B cell (primary cell): ENCODE measurements at regions not wholly inside any gene's neighbourhood (a gene's known extent, or its start where the extent isn't known, plus 50 kb on each side); places are given as distances from the start of the nearest gene placed in this dataset.

Experiments used
- ATAC-seq: fragments of 200-7000 bp; cut with Tn5 transposase; one replicate; pipeline ENCODE4 v1.10.0; 2021; ENCODE audit warnings: low read depth, mild to moderate bottlenecking, moderate number of reproducible peaks, moderate library complexity
- CTCF ChIA-PET: fragments of 350-600 bp; sonication (Branson Sonifier 250); formaldehyde crosslinking; loops from one replicate; lab custom pipeline; 2021; ENCODE audit warnings: antibody characterized with exemption, inconsistent platforms; lab: Charles Lee
- POLR2A ChIA-PET: fragments of 350-600 bp; sonication (Branson Sonifier 250); formaldehyde crosslinking; loops from one replicate; lab custom pipeline; 2021; ENCODE audit warnings: antibody characterized with exemption; lab: Charles Lee
- DNase-seq: peaks from one replicate; pipeline ENCODE4 v3.0.0; 2013
- H2AFZ ChIP-seq: 2 replicates; pipeline ENCODE4 v1.6.1; 2012; ENCODE audit warnings: mild to moderate bottlenecking, low read depth, low read length; ENCODE audit not compliant: insufficient read depth, poor library complexity, severe bottlenecking
- H3K27ac ChIP-seq, 2 donors: 1 replicate in 1 of 2; 2 replicates in 1 of 2; pipeline ENCODE4 v1.5.1; 2012 to 2013; ENCODE audit warnings: low read length in 2 of 2, mild to moderate bottlenecking in 2 of 2, moderate library complexity in 1 of 2
- H3K27me3 ChIP-seq, 4 experiments: fragments of 200-600 bp in 1 of 4; sonication (generic) in 1 of 4; replicated peaks in 1 of 4; 1 replicate in 2 of 4; 2 replicates in 2 of 4; pipeline versions ENCODE4 v1.6.1 to v1.7.0; 2013 to 2016; ENCODE audit warnings: low read length in 3 of 4, mild to moderate bottlenecking in 2 of 4, mixed read lengths in 1 of 4, moderate library complexity in 1 of 4; ENCODE audit not compliant: insufficient read depth in 4 of 4, control insufficient read depth in 3 of 4; ENCODE audit errors: control extremely low read depth in 1 of 4
- H3K36me3 ChIP-seq, 2 experiments: replicated peaks in 1 of 2; 1 replicate in 1 of 2; 2 replicates in 1 of 2; pipeline versions ENCODE4 v1.6.1 to v1.7.1; 2013; ENCODE audit warnings: low read length in 1 of 2; ENCODE audit not compliant: insufficient read depth in 2 of 2, control insufficient read depth in 1 of 2; ENCODE audit errors: control extremely low read depth in 1 of 2, extremely low read depth in 1 of 2
- H3K4me1 ChIP-seq, 2 donors: fragments of 200-600 bp in 1 of 2; sonication (generic) in 1 of 2; 1 replicate in 1 of 2; 2 replicates in 1 of 2; pipeline versions ENCODE4 v1.5.1 to v1.6.1; 2013 to 2017; ENCODE audit warnings: low read length in 2 of 2; ENCODE audit not compliant: control insufficient read depth in 2 of 2, insufficient read depth in 2 of 2
- H3K4me2 ChIP-seq: replicated peaks from 2 replicates; pipeline ENCODE3; 2012; ENCODE audit warnings: mild to moderate bottlenecking, low read depth, low read length; ENCODE audit not compliant: poor library complexity, severe bottlenecking
- H3K4me3 ChIP-seq, 5 experiments: fragments of 200-600 bp in 1 of 5; sonication (generic) in 1 of 5; 1 replicate in 3 of 5; 2 replicates in 2 of 5; pipeline versions ENCODE4 v1.5.1 to v1.7.0; 2011 to 2016; ENCODE audit warnings: low read length in 4 of 5, mild to moderate bottlenecking in 4 of 5, low read depth in 2 of 5, control low read depth in 1 of 5, moderate library complexity in 1 of 5; ENCODE audit not compliant: insufficient read depth in 1 of 5; ENCODE audit errors: control extremely low read depth in 1 of 5, extremely low read depth in 1 of 5
- H3K79me2 ChIP-seq: fragments of 200-600 bp; sonication (generic); one replicate; pipeline ENCODE4 v1.6.0; 2016; ENCODE audit warnings: low read length; ENCODE audit not compliant: control insufficient read depth, insufficient read depth
- H3K9ac ChIP-seq: fragments of 200-600 bp; sonication (generic); 2 replicates; pipeline ENCODE4 v1.6.1; 2017; ENCODE audit warnings: mild to moderate bottlenecking, low read length, moderate library complexity
- H3K9me3 ChIP-seq, 3 donors: one replicate each; pipeline versions ENCODE4 v1.6.1 to v1.7.1; 2013; ENCODE audit warnings: low read length in 2 of 3; ENCODE audit not compliant: control insufficient read depth in 2 of 3, insufficient read depth in 1 of 3; ENCODE audit errors: control extremely low read depth in 1 of 3
- H4K20me1 ChIP-seq: 2 replicates; pipeline ENCODE4 v1.6.0; 2012; ENCODE audit warnings: mild to moderate bottlenecking, low read length; ENCODE audit not compliant: insufficient read depth, control insufficient read depth, poor library complexity, severe bottlenecking
- H3K27ac Mint-ChIP-seq: one replicate; pipeline ENCODE4 v1.8.0; 2021; ENCODE audit warnings: mixed read lengths
- H3K27me3 Mint-ChIP-seq: one replicate; pipeline ENCODE4 v1.8.0; 2021; ENCODE audit warnings: mixed read lengths
- H3K4me1 Mint-ChIP-seq: one replicate; pipeline ENCODE4 v1.8.0; 2021; ENCODE audit warnings: mixed read lengths
- H3K4me3 Mint-ChIP-seq: one replicate; pipeline ENCODE4 v1.8.0; 2021; ENCODE audit warnings: mixed read lengths
- H3K9me3 Mint-ChIP-seq: one replicate; pipeline ENCODE4 v1.8.0; 2022; ENCODE audit warnings: mixed read lengths; ENCODE audit not compliant: insufficient read depth
- EZH2 ChIP-seq: IDR thresholded peaks from 2 replicates; pipeline ENCODE4 v1.6.1; 2012; ENCODE audit warnings: borderline replicate concordance, low read depth, mild to moderate bottlenecking, moderate library complexity, low read length; ENCODE audit not compliant: insufficient read depth, poor library complexity, severe bottlenecking
- WGBS: methylation state at CpG from one replicate; pipeline ENCODE4 v1.1.5; 2013; ENCODE audit warnings: missing lambda C conversion rate; ENCODE audit not compliant: insufficient coverage; 5-methylcytosine and 5-hydroxymethylcytosine counted together
- intact Hi-C: fragments of 100-400 bp; cut with micrococcal nuclease; formaldehyde crosslinking; loops from one replicate; pipeline ENCODE4 v1.10.0; 2022
- TF ChIP-seq, protein P1 (sequence below): fragments of 200-600 bp; IDR thresholded peaks from one replicate; pipeline ENCODE4 v1.8.0; 2022; ENCODE audit warnings: antibody characterized with exemption, mild to moderate bottlenecking

DNA sequence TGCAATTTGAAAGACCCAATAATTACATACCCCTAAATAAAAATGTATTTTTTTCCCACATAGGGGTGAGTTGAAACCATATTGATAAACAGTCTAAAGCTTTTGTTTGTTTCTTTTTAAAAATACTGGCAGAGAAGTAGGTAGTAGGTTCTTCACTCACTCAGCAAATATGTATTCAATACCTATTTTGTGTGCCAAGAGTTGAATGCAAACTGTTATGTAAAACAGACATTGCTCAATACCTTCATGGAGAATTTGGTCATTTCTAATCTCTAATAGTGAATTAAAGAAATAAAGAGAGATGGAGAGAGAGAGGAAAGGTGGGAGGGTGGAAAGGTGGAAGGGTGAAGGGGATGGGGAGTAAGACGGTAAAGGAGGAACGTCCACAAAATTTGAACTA lies 589.9 kb upstream of the GNPDA2 start:
- no peak overlapping the region for H3K27ac Mint-ChIP-seq
- Histone ChIP-seq H3K36me3 (no peaks in the 10 kb centered on the region), H3K9me3 (no peaks in the 10 kb centered on the region), H3K9ac (no peak overlapping the region), H3K79me2 (no peaks in the 10 kb centered on the region), H3K27me3 (no peaks in the 10 kb centered on the region), H3K27ac (no peak overlapping the region), H3K4me2 (no peak overlapping the region), H4K20me1 (no peaks in the 10 kb centered on the region), H3K4me1 (no peaks in the 10 kb centered on the region), H2AFZ (no peak overlapping the region), H3K4me3 (no peak overlapping the region)
- ChIA-PET CTCF (interaction anchor here (0.6 kb wide), 1 partner anchor 1369 kb away, joined by 3 read pairs; no protein-coding TSS in a partner anchor), POLR2A (no interaction called here)
- WGBS: 100% methylated on average over 1 of the region's 2 CpGs
- no peak for ATAC-seq
- H3K27me3 Mint-ChIP-seq: no peaks in the 10 kb centered on the region
- H3K4me3 Mint-ChIP-seq: no peak overlapping the region
- TF ChIP-seq EZH2: no peak
- TF ChIP-seq, protein P1, sequence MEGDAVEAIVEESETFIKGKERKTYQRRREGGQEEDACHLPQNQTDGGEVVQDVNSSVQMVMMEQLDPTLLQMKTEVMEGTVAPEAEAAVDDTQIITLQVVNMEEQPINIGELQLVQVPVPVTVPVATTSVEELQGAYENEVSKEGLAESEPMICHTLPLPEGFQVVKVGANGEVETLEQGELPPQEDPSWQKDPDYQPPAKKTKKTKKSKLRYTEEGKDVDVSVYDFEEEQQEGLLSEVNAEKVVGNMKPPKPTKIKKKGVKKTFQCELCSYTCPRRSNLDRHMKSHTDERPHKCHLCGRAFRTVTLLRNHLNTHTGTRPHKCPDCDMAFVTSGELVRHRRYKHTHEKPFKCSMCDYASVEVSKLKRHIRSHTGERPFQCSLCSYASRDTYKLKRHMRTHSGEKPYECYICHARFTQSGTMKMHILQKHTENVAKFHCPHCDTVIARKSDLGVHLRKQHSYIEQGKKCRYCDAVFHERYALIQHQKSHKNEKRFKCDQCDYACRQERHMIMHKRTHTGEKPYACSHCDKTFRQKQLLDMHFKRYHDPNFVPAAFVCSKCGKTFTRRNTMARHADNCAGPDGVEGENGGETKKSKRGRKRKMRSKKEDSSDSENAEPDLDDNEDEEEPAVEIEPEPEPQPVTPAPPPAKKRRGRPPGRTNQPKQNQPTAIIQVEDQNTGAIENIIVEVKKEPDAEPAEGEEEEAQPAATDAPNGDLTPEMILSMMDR: no peak
- intact Hi-C loops: no loop called here
- no peaks in the 10 kb centered on the region for H3K4me1 Mint-ChIP-seq
- no peak for DNase-seq
- H3K9me3 Mint-ChIP-seq: peaks cover 4% of the 10 kb centered on the region

DNA sequence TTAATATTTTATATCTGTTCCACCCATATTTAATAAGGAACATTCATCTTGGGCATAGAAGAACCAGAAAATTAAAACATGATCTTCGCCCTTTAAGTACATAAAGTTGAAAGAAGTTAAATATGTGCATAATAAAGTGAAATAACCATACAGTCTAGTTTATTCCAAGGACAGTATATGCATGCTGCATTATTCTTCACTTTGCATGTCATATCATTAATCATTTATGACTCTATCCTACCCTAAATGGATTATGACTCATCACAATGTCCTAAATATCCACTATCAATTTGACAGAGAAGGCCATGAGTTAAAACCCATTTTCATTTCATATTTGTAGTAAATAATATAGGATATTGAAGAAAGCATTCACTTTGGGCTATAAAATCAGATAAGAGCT lies 576.5 kb upstream of the GNPDA2 start:
- Mint-ChIP-seq H3K27me3 (no peaks in the 10 kb centered on the region), H3K4me3 (no peak overlapping the region), H3K27ac (no peak overlapping the region), H3K9me3 (peaks cover 3% of the 10 kb centered on the region), H3K4me1 (no peaks in the 10 kb centered on the region)
- Histone ChIP-seq H3K4me3 (no peak overlapping the region), H3K9ac (no peak overlapping the region), H3K79me2 (no peaks in the 10 kb centered on the region), H3K36me3 (no peaks in the 10 kb centered on the region), H4K20me1 (no peaks in the 10 kb centered on the region), H3K9me3 (peaks cover 0 to 1% (median 0%) of the 10 kb centered on the region in 3 donors), H3K27me3 (no peaks in the 10 kb centered on the region), H2AFZ (no peak overlapping the region), H3K4me1 (no peaks in the 10 kb centered on the region), H3K4me2 (no peak overlapping the region), H3K27ac (no peak overlapping the region)
- CTCF ChIA-PET: no interaction called here
- no CpG with 5 or more reads among the region's 1 CpG for WGBS
- no peak for TF ChIP-seq EZH2
- TF ChIP-seq, protein P1: no peak
- no peak for ATAC-seq
- no peak for DNase-seq
- POLR2A ChIA-PET: no interaction called here
- intact Hi-C loops: no loop called here
